GM12891 (cell line): ENCODE measurements at regions not wholly inside any gene's neighbourhood (a gene's known extent, or its start where the extent isn't known, plus 50 kb on each side); places are given as distances from the start of the nearest gene placed in this dataset.

Experiments used
- PAX5 ChIP-seq: IDR thresholded peaks from 2 replicates; pipeline ENCODE4 v1.6.1; 2011; ENCODE audit warnings: low read length, moderate library complexity, mild to moderate bottlenecking; ENCODE audit not compliant: insufficient read depth, severe bottlenecking
- POLR2A ChIP-seq: IDR thresholded peaks from 2 replicates; pipeline ENCODE4 v1.6.1; 2011; ENCODE audit warnings: low read depth, low read length, control low read depth
- POLR2AphosphoS5 ChIP-seq: IDR thresholded peaks from 2 replicates; pipeline ENCODE4 v1.6.1; 2011; ENCODE audit warnings: low read depth, low read length, control low read depth
- POU2F2 ChIP-seq: IDR thresholded peaks from 2 replicates; pipeline ENCODE4 v1.6.1; 2011; ENCODE audit warnings: low read depth, mild to moderate bottlenecking, control low read depth, low read length, moderate library complexity
- TAF1 ChIP-seq: IDR thresholded peaks from 2 replicates; pipeline ENCODE4 v1.6.1; 2011; ENCODE audit warnings: low read depth, low read length, control low read depth

GRCh38 chr12:125243811-125244210 lies 178.6 kb downstream of the AACS start:
- TF ChIP-seq PAX5 = no peak
- TF ChIP-seq POLR2AphosphoS5 = no peak
- no peak for TF ChIP-seq TAF1
- TF ChIP-seq POLR2A = no peak
- TF ChIP-seq POU2F2 = no peak
